ENCODE measurements at regions not wholly inside any gene's neighbourhood (a gene's known extent, or its start where the extent isn't known, plus 50 kb on each side); places are given as distances from the start of the nearest gene placed in this dataset.
"Not testable (repeated sequence)": the region's sequence is repeated elsewhere in the genome, so short reads cannot be mapped to it uniquely, and the experiment has no call there.

- no peak for DNase-seq
Observed at GRCh38 chr9:97774673-97775072, 77.5 kb upstream of the XPA start.

- DNase-seq, result not testable (repeated sequence)
Observed at GRCh38 chr9:97778740-97779139, 74.3 kb upstream of the FOXE1 start.

- DNase-seq, result no peak
Observed at GRCh38 chr9:97779608-97780007, 73.4 kb upstream of the FOXE1 start.

- no peak for DNase-seq
Observed at GRCh38 chr9:97781902-97782301, 71.1 kb upstream of the FOXE1 start.

- DNase-seq, result no peak
Observed at GRCh38 chr9:97786341-97786740, 66.7 kb upstream of the FOXE1 start.

GRCh38 chr9:97787551-97787950, 65.5 kb upstream of the FOXE1 start:
- no peak for DNase-seq

- DNase-seq, result no peak
Observed at GRCh38 chr9:97788763-97789663, 64.0 kb upstream of the FOXE1 start.

- DNase-seq, result no peak
Observed at GRCh38 chr9:97790542-97790941, 62.5 kb upstream of the FOXE1 start.

- no peak for DNase-seq
Observed at GRCh38 chr9:97791542-97791941, 61.5 kb upstream of the FOXE1 start.

- no peak for DNase-seq
Observed at GRCh38 chr9:97793067-97793466, 60.0 kb upstream of the FOXE1 start.

GRCh38 chr9:97794666-97795065, 58.4 kb upstream of the FOXE1 start:
- no peak for DNase-seq

GRCh38 chr9:97796176-97796575, 56.9 kb upstream of the FOXE1 start:
- not testable (repeated sequence) for DNase-seq

GRCh38 chr9:97801180-97801579, 51.8 kb upstream of the FOXE1 start:
- DNase-seq, result no peak

GRCh38 chr9:97802276-97802675, 50.8 kb upstream of the FOXE1 start:
- DNase-seq, result no peak

GRCh38 chr9:97803167-97804058, 49.6 kb upstream of the FOXE1 start:
- DNase-seq, result peak; percentile 80

Measured in NCI-H2029 (cell line).